ENCODE measurements at regions not wholly inside any gene's neighbourhood (a gene's known extent, or its start where the extent isn't known, plus 50 kb on each side); places are given as distances from the start of the nearest gene placed in this dataset.
"Not testable (repeated sequence)": the region's sequence is repeated elsewhere in the genome, so short reads cannot be mapped to it uniquely, and the experiment has no call there.

GRCh38 chr1:148254611-148255429 lies 102.7 kb upstream of the NBPF11 start:
- DNase-seq (ENCODE audit: unreplicated experiment), result peak; percentile 47

GRCh38 chr1:148253808-148254207 lies 101.7 kb upstream of the NBPF11 start:
- H3K27me3 Mint-ChIP-seq (ENCODE audit: insufficient read depth, unreplicated experiment); H3K36me3 Mint-ChIP-seq (ENCODE audit: insufficient read depth, unreplicated experiment); H3K27ac Mint-ChIP-seq (ENCODE audit: low read depth, unreplicated experiment); CTCF ChIA-PET; H3K4me1 Mint-ChIP-seq (ENCODE audit: insufficient read depth, unreplicated experiment); intact Hi-C loops (cut with micrococcal nuclease); H3K4me3 Mint-ChIP-seq (ENCODE audit: unreplicated experiment); BruUV-seq (replicated peaks); POLR2A ChIA-PET; H3K9me3 Mint-ChIP-seq (ENCODE audit: unreplicated experiment): not testable (repeated sequence)
- peak; percentile 40 for DNase-seq (ENCODE audit: unreplicated experiment)

More at GRCh38 chr1:148254611-148255429, 102.7 kb upstream of the NBPF11 start:
- H3K36me3 Mint-ChIP-seq (ENCODE audit: insufficient read depth, unreplicated experiment); H3K27ac Mint-ChIP-seq (ENCODE audit: low read depth, unreplicated experiment); POLR2A ChIA-PET; H3K27me3 Mint-ChIP-seq (ENCODE audit: insufficient read depth, unreplicated experiment); intact Hi-C loops (cut with micrococcal nuclease); CTCF ChIA-PET; BruUV-seq (replicated peaks); H3K9me3 Mint-ChIP-seq (ENCODE audit: unreplicated experiment); H3K4me3 Mint-ChIP-seq (ENCODE audit: unreplicated experiment); H3K4me1 Mint-ChIP-seq (ENCODE audit: insufficient read depth, unreplicated experiment): not testable (repeated sequence)
- TF ChIP-seq CTCF (IDR thresholded peaks at IDR 0.05; ENCODE audit: unreplicated experiment), result peak; percentile 84

- H3K27me3 Mint-ChIP-seq (ENCODE audit: insufficient read depth, unreplicated experiment); H3K27ac Mint-ChIP-seq (ENCODE audit: low read depth, unreplicated experiment); H3K36me3 Mint-ChIP-seq (ENCODE audit: insufficient read depth, unreplicated experiment); H3K9me3 Mint-ChIP-seq (ENCODE audit: unreplicated experiment); DNase-seq (ENCODE audit: unreplicated experiment); POLR2A ChIA-PET; H3K4me1 Mint-ChIP-seq (ENCODE audit: insufficient read depth, unreplicated experiment); CTCF ChIA-PET; H3K4me3 Mint-ChIP-seq (ENCODE audit: unreplicated experiment); BruUV-seq (replicated peaks); intact Hi-C loops (cut with micrococcal nuclease): not testable (repeated sequence)
These were observed 96.7 kb upstream of the NBPF11 start for GRCh38 chr1:148248798-148249197.

- H3K9me3 Mint-ChIP-seq (ENCODE audit: unreplicated experiment); H3K27ac Mint-ChIP-seq (ENCODE audit: low read depth, unreplicated experiment); H3K4me1 Mint-ChIP-seq (ENCODE audit: insufficient read depth, unreplicated experiment); H3K4me3 Mint-ChIP-seq (ENCODE audit: unreplicated experiment); POLR2A ChIA-PET; CTCF ChIA-PET; BruUV-seq (replicated peaks); H3K36me3 Mint-ChIP-seq (ENCODE audit: insufficient read depth, unreplicated experiment); DNase-seq (ENCODE audit: unreplicated experiment); intact Hi-C loops (cut with micrococcal nuclease); H3K27me3 Mint-ChIP-seq (ENCODE audit: insufficient read depth, unreplicated experiment): not testable (repeated sequence)
These were observed 94.3 kb upstream of the NBPF11 start for GRCh38 chr1:148246258-148246861.

- POLR2A ChIA-PET; intact Hi-C loops (cut with micrococcal nuclease); H3K27ac Mint-ChIP-seq (ENCODE audit: low read depth, unreplicated experiment); DNase-seq (ENCODE audit: unreplicated experiment); H3K9me3 Mint-ChIP-seq (ENCODE audit: unreplicated experiment); H3K4me1 Mint-ChIP-seq (ENCODE audit: insufficient read depth, unreplicated experiment); CTCF ChIA-PET; H3K4me3 Mint-ChIP-seq (ENCODE audit: unreplicated experiment); H3K36me3 Mint-ChIP-seq (ENCODE audit: insufficient read depth, unreplicated experiment); BruUV-seq (replicated peaks); H3K27me3 Mint-ChIP-seq (ENCODE audit: insufficient read depth, unreplicated experiment): not testable (repeated sequence)
These were observed 93.8 kb upstream of the NBPF11 start for GRCh38 chr1:148245843-148246242.

GRCh38 chr1:148245443-148245842 lies 93.4 kb upstream of the NBPF11 start:
- POLR2A ChIA-PET; intact Hi-C loops (cut with micrococcal nuclease); H3K27ac Mint-ChIP-seq (ENCODE audit: low read depth, unreplicated experiment); H3K4me3 Mint-ChIP-seq (ENCODE audit: unreplicated experiment); BruUV-seq (replicated peaks); H3K27me3 Mint-ChIP-seq (ENCODE audit: insufficient read depth, unreplicated experiment); H3K4me1 Mint-ChIP-seq (ENCODE audit: insufficient read depth, unreplicated experiment); H3K36me3 Mint-ChIP-seq (ENCODE audit: insufficient read depth, unreplicated experiment); DNase-seq (ENCODE audit: unreplicated experiment); CTCF ChIA-PET; H3K9me3 Mint-ChIP-seq (ENCODE audit: unreplicated experiment): not testable (repeated sequence)

GRCh38 chr1:148233250-148233649 lies 81.2 kb upstream of the NBPF11 start:
- H3K4me3 Mint-ChIP-seq (ENCODE audit: unreplicated experiment); H3K4me1 Mint-ChIP-seq (ENCODE audit: insufficient read depth, unreplicated experiment); CTCF ChIA-PET; POLR2A ChIA-PET; DNase-seq (ENCODE audit: unreplicated experiment); BruUV-seq (replicated peaks); intact Hi-C loops (cut with micrococcal nuclease); H3K27ac Mint-ChIP-seq (ENCODE audit: low read depth, unreplicated experiment); H3K36me3 Mint-ChIP-seq (ENCODE audit: insufficient read depth, unreplicated experiment); H3K9me3 Mint-ChIP-seq (ENCODE audit: unreplicated experiment): not testable (repeated sequence)
- peaks cover 21% of the 10 kb centered on the region for H3K27me3 Mint-ChIP-seq (ENCODE audit: insufficient read depth, unreplicated experiment)

GRCh38 chr1:148228846-148229245 lies 76.8 kb upstream of the NBPF11 start:
- BruUV-seq (replicated peaks); POLR2A ChIA-PET; H3K4me3 Mint-ChIP-seq (ENCODE audit: unreplicated experiment); DNase-seq (ENCODE audit: unreplicated experiment); H3K9me3 Mint-ChIP-seq (ENCODE audit: unreplicated experiment); H3K36me3 Mint-ChIP-seq (ENCODE audit: insufficient read depth, unreplicated experiment); CTCF ChIA-PET; intact Hi-C loops (cut with micrococcal nuclease); H3K27ac Mint-ChIP-seq (ENCODE audit: low read depth, unreplicated experiment); H3K4me1 Mint-ChIP-seq (ENCODE audit: insufficient read depth, unreplicated experiment): not testable (repeated sequence)
- peaks cover 11% of the 10 kb centered on the region for H3K27me3 Mint-ChIP-seq (ENCODE audit: insufficient read depth, unreplicated experiment)
